IMR-90 (cell line): ENCODE measurements at regions not wholly inside any gene's neighbourhood (a gene's known extent, or its start where the extent isn't known, plus 50 kb on each side); places are given as distances from the start of the nearest gene placed in this dataset.

Source experiments
- ATAC-seq: fragments of 200-7000 bp; cut with Tn5 transposase; 2 replicates; pipeline ENCODE4 v1.9.1; 2020; ENCODE audit warnings: low read depth, mild to moderate bottlenecking, moderate library complexity
- BruUV-seq: library from RNA; stranded (reverse); fragments of 400-500 nt; replicated peaks from 2 replicates; lab custom pipeline; 2021; lab: Mats Ljungman, UMichigan
- CTCF ChIA-PET: fragments of 300-600 bp; formaldehyde crosslinking; extraction: SDS; loops from one replicate; lab custom pipeline; 2021; ENCODE audit warnings: antibody characterized with exemption; lab: Yijun Ruan, JAX
- POLR2A ChIA-PET: fragments of 300-600 bp; sonication (Branson Sonifier 250); formaldehyde crosslinking; loops from one replicate; lab custom pipeline; 2022; ENCODE audit warnings: antibody characterized with exemption; ENCODE audit not compliant: unreplicated experiment; lab: Charles Lee
- DNase-seq: peaks from one replicate; pipeline ENCODE4 v3.0.0; 2013
- H2AFZ ChIP-seq: replicated peaks from 2 replicates; pipeline ENCODE3; 2013; ENCODE audit warnings: low read length, mild to moderate bottlenecking; ENCODE audit not compliant: poor library complexity
- H2AK5ac ChIP-seq: 2 replicates; pipeline ENCODE4 v1.6.1; 2013; ENCODE audit warnings: low read depth, low read length, inconsistent platforms
- H2AK9ac ChIP-seq: replicated peaks from 2 replicates; pipeline ENCODE3; 2013; ENCODE audit warnings: mild to moderate bottlenecking, low read depth, low read length, moderate library complexity; ENCODE audit not compliant: poor library complexity
- H2BK120ac ChIP-seq: 2 replicates; pipeline ENCODE4 v1.6.1; 2013; ENCODE audit warnings: low read depth, low read length, inconsistent platforms
- H2BK15ac ChIP-seq: 3 replicates; pipeline ENCODE4 v1.6.1; 2013; ENCODE audit warnings: low read depth, low read length, inconsistent platforms
- H2BK20ac ChIP-seq: 2 replicates; pipeline ENCODE4 v1.6.1; 2013; ENCODE audit warnings: low read depth, mild to moderate bottlenecking, inconsistent platforms, low read length, moderate library complexity
- H2BK5ac ChIP-seq: 2 replicates; pipeline ENCODE4 v1.6.1; 2013; ENCODE audit warnings: mild to moderate bottlenecking, low read depth, low read length, inconsistent platforms; ENCODE audit not compliant: poor library complexity, severe bottlenecking
- H3K14ac ChIP-seq: replicated peaks from 2 replicates; pipeline ENCODE4 v1.6.1; 2013; ENCODE audit warnings: low read depth, low read length, inconsistent platforms
- H3K18ac ChIP-seq: 2 replicates; pipeline ENCODE4 v1.6.1; 2013; ENCODE audit warnings: low read depth, low read length, control low read depth
- H3K23ac ChIP-seq: 2 replicates; pipeline ENCODE4 v1.6.1; 2013; ENCODE audit warnings: low read depth, low read length, inconsistent platforms
- H3K27ac ChIP-seq: 2 replicates; pipeline ENCODE4 v1.5.1; 2013; ENCODE audit warnings: mild to moderate bottlenecking, control low read depth, low read length; ENCODE audit not compliant: insufficient read depth
- H3K27me3 ChIP-seq: 2 replicates; pipeline ENCODE4 v1.6.1; 2013; ENCODE audit warnings: low read length; ENCODE audit not compliant: control insufficient read depth, insufficient read depth
- H3K36me3 ChIP-seq: 2 replicates; pipeline ENCODE4 v1.6.1; 2013; ENCODE audit warnings: low read length, mixed read lengths; ENCODE audit not compliant: control insufficient read depth, insufficient read depth
- H3K4ac ChIP-seq: 2 replicates; pipeline ENCODE4 v1.6.1; 2013; ENCODE audit warnings: low read depth, low read length, inconsistent platforms
- H3K4me1 ChIP-seq: 2 replicates; pipeline ENCODE4 v1.6.1; 2013; ENCODE audit warnings: low read length, mixed read lengths; ENCODE audit not compliant: control insufficient read depth, insufficient read depth
- H3K4me2 ChIP-seq: 2 replicates; pipeline ENCODE4 v1.6.1; 2013; ENCODE audit warnings: low read depth, mild to moderate bottlenecking, control low read depth, low read length, moderate library complexity
- H3K4me3 ChIP-seq: 2 replicates; pipeline ENCODE4 v1.5.1; 2013; ENCODE audit warnings: low read depth, mild to moderate bottlenecking, control low read depth, low read length, moderate library complexity; ENCODE audit not compliant: insufficient read depth
- H3K56ac ChIP-seq: 2 replicates; pipeline ENCODE4 v1.6.1; 2013; ENCODE audit warnings: low read length, inconsistent platforms; ENCODE audit not compliant: insufficient read depth; ENCODE audit errors: extremely low read depth
- H3K79me1 ChIP-seq, 2 experiments: 2 replicates each; pipeline ENCODE4 v1.6.1; 2013; ENCODE audit warnings: low read length in 2 of 2, inconsistent platforms in 1 of 2, low read depth in 1 of 2
- H3K9ac ChIP-seq: 2 replicates; pipeline ENCODE4 v1.6.1; 2013; ENCODE audit warnings: low read depth, low read length, control low read depth
- H3K9me1 ChIP-seq: 2 replicates; pipeline ENCODE4 v1.6.1; 2013; ENCODE audit warnings: low read length, inconsistent platforms; ENCODE audit not compliant: insufficient read depth
- H3K9me3 ChIP-seq: 2 replicates; pipeline ENCODE4 v1.6.1; 2013; ENCODE audit warnings: low read length; ENCODE audit not compliant: control insufficient read depth, insufficient read depth
- H4K20me1 ChIP-seq: 2 replicates; pipeline ENCODE4 v1.6.1; 2013; ENCODE audit warnings: low read length, inconsistent platforms; ENCODE audit not compliant: insufficient read depth
- H4K5ac ChIP-seq: 2 replicates; pipeline ENCODE4 v1.6.1; 2013; ENCODE audit warnings: mild to moderate bottlenecking, low read depth, low read length, control low read depth
- H4K8ac ChIP-seq, 2 experiments: 2 replicates each; pipeline ENCODE4 v1.6.1; 2013; ENCODE audit warnings: low read depth in 2 of 2, low read length in 2 of 2, control low read depth in 1 of 2, inconsistent platforms in 1 of 2
- H4K91ac ChIP-seq: 2 replicates; pipeline ENCODE4 v1.6.1; 2013; ENCODE audit warnings: low read depth, low read length, inconsistent platforms; ENCODE audit not compliant: insufficient read depth
- BHLHE40 ChIP-seq: fragments of 150-350 bp; IDR thresholded peaks from 2 replicates; pipeline ENCODE4 v1.6.1; 2016; ENCODE audit warnings: mild to moderate bottlenecking, low read depth, low read length
- CEBPB ChIP-seq: IDR thresholded peaks from 2 replicates; pipeline ENCODE4 v1.6.1; 2012; ENCODE audit warnings: low read depth, low read length, improper control_type of control experiment
- CHD1 ChIP-seq: IDR thresholded peaks from 2 replicates; pipeline ENCODE4 v1.6.1; 2012; ENCODE audit warnings: low read depth, low read length, improper control_type of control experiment
- CTCF ChIP-seq: conservative IDR thresholded peaks from 2 replicates; pipeline ENCODE4 v1.5.1; 2012; ENCODE audit warnings: mild to moderate bottlenecking, low read depth, low read length, improper control_type of control experiment
- ELK1 ChIP-seq: fragments of 150-350 bp; IDR thresholded peaks from 2 replicates; pipeline ENCODE4 v1.6.1; 2016; ENCODE audit warnings: low read depth, mild to moderate bottlenecking, low read length, moderate library complexity, borderline replicate concordance
- FOS ChIP-seq: fragments of 150-350 bp; IDR thresholded peaks from 2 replicates; pipeline ENCODE4 v1.6.1; 2016; ENCODE audit warnings: low read depth, low read length
- MAFK ChIP-seq: IDR thresholded peaks from 2 replicates; pipeline ENCODE4 v1.6.1; 2012; ENCODE audit warnings: low read depth, low read length, improper control_type of control experiment
- MAZ ChIP-seq: IDR thresholded peaks from 2 replicates; pipeline ENCODE4 v1.6.1; 2012; ENCODE audit warnings: low read depth, mild to moderate bottlenecking, low read length, improper control_type of control experiment, moderate library complexity, borderline replicate concordance
- MXI1 ChIP-seq: IDR thresholded peaks from 2 replicates; pipeline ENCODE4 v1.6.1; 2012; ENCODE audit warnings: low read depth, mild to moderate bottlenecking, low read length, moderate library complexity, borderline replicate concordance
- NFE2L2 ChIP-seq: fragments of 150-350 bp; IDR thresholded peaks from 2 replicates; pipeline ENCODE4 v1.6.1; 2016; ENCODE audit warnings: low read depth, mild to moderate bottlenecking, low read length
- POLR2A ChIP-seq: IDR thresholded peaks from 2 replicates; pipeline ENCODE4 v1.6.1; 2012; ENCODE audit warnings: mild to moderate bottlenecking, low read depth, low read length
- RAD21 ChIP-seq: IDR thresholded peaks from 2 replicates; pipeline ENCODE4 v1.6.1; 2012; ENCODE audit warnings: low read length, improper control_type of control experiment
- RCOR1 ChIP-seq: IDR thresholded peaks from 2 replicates; pipeline ENCODE4 v1.6.1; 2012; ENCODE audit warnings: mild to moderate bottlenecking, low read length, improper control_type of control experiment; ENCODE audit not compliant: insufficient replicate concordance
- RFX5 ChIP-seq: IDR thresholded peaks from 2 replicates; pipeline ENCODE4 v1.8.0; 2012; ENCODE audit warnings: low read depth, mild to moderate bottlenecking, low read length, moderate library complexity
- SMC3 ChIP-seq: fragments of 150-350 bp; IDR thresholded peaks from 2 replicates; pipeline ENCODE4 v1.6.1; 2016; ENCODE audit warnings: low read depth, mild to moderate bottlenecking, antibody characterized with exemption, low read length, moderate library complexity
- USF2 ChIP-seq: fragments of 150-350 bp; IDR thresholded peaks from 2 replicates; pipeline ENCODE4 v1.6.1; 2017; ENCODE audit warnings: mild to moderate bottlenecking, antibody characterized with exemption, low read length, low read depth
- WGBS, 2 experiments: methylation state at CpG; one replicate each; pipeline versions ENCODE4 v1.1.5 to v1.1.7; 2013; ENCODE audit warnings: missing lambda C conversion rate in 2 of 2; ENCODE audit not compliant: insufficient read length in 1 of 2; ENCODE audit errors: extremely low coverage in 2 of 2; 5-methylcytosine and 5-hydroxymethylcytosine counted together
- dilution Hi-C: fragments of 300-500 bp; cut with HindIII; formaldehyde crosslinking; loops from one replicate; pipeline ENCODE4 v1.14.3; 2018; ENCODE audit warnings: low sequenced_read_pairs; ENCODE audit not compliant: unreplicated experiment
- in situ Hi-C: fragments of 300-500 bp; cut with MboI; formaldehyde crosslinking; loops from 3 replicates; pipeline ENCODE4 v1.14.3; 2019; ENCODE audit warnings: low sequenced_read_pairs, inconsistent platforms, mixed read lengths
- intact Hi-C: fragments of 100-400 bp; cut with micrococcal nuclease; formaldehyde crosslinking; loops from 2 replicates; pipeline ENCODE4 v1.10.0; 2022

- Histone ChIP-seq H3K4me3 (no peak overlapping the region), H4K8ac (no peak overlapping the region), H3K18ac (no peak overlapping the region), H3K4me2 (no peak overlapping the region), H2BK120ac (no peak overlapping the region), H3K79me1 (no peaks in the 10 kb centered on the region), H3K56ac (no peak overlapping the region), H3K36me3 (no peaks in the 10 kb centered on the region), H2AK9ac (no peak overlapping the region), H2BK15ac (no peak overlapping the region), H3K4me1 (peaks cover 6% of the 10 kb centered on the region), H3K14ac (no peak overlapping the region), H4K5ac (no peak overlapping the region), H3K23ac (no peak overlapping the region), H2AK5ac (no peak overlapping the region), H3K9ac (no peak overlapping the region), H3K4ac (no peak overlapping the region), H2AFZ (no peak overlapping the region), H3K27me3 (peaks cover 3% of the 10 kb centered on the region; the same call in 1 of the 2 replicates), H3K27ac (no peak overlapping the region), H2BK5ac (no peak overlapping the region), H3K9me3 (no peaks in the 10 kb centered on the region), H4K20me1 (0 out of 2 replicates have a peak, but pooled peaks cover 2% of the 10 kb centered on the region), H4K91ac (no peak overlapping the region), H2BK20ac (no peak overlapping the region), H3K9me1 (peaks cover 3% of the 10 kb centered on the region; the same call in 1 of the 2 replicates)
- no peak for TF ChIP-seq CEBPB
- no peak for TF ChIP-seq RCOR1
- TF ChIP-seq MAFK = no peak
- TF ChIP-seq MAZ = no peak
- TF ChIP-seq CHD1 = no peak
- no peak for TF ChIP-seq ELK1
- TF ChIP-seq USF2 = no peak
- no peak for TF ChIP-seq RAD21
- no peak for TF ChIP-seq SMC3
- no peak for TF ChIP-seq NFE2L2
- TF ChIP-seq RFX5 = no peak
- no peak for TF ChIP-seq POLR2A
- no peak for TF ChIP-seq CTCF
- TF ChIP-seq BHLHE40 = no peak
- TF ChIP-seq FOS = no peak
- no peak for TF ChIP-seq MXI1
- in situ Hi-C loops = no loop called here
- ATAC-seq (no peak), DNase-seq (no peak)
- no TSS peak for BruUV-seq
- intact Hi-C loops = no loop called here
- ChIA-PET CTCF (no interaction called here), POLR2A (no interaction called here)
- dilution Hi-C loops = no loop called here
- WGBS, 2 experiments = 20% methylated on average over 1 of the region's 8 CpGs; no CpG with 5 or more reads in 1 of the 2 experiments
Measured at GRCh38 chr2:238635647-238636051, 208.9 kb downstream of the ASB1 start.
